Brain pericyte (primary cell): ENCODE measurements at regions not wholly inside any gene's neighbourhood (a gene's known extent, or its start where the extent isn't known, plus 50 kb on each side); places are given as distances from the start of the nearest gene placed in this dataset.
"Not testable (repeated sequence)": the region's sequence is repeated elsewhere in the genome, so short reads cannot be mapped to it uniquely, and the experiment has no call there.

Experiments used
- DNase-seq: peaks from one replicate; pipeline ENCODE4 v3.0.0-alpha.2; 2012; ENCODE audit warnings: low read depth, low spot score

GRCh38 chr5:104915226-104915625 lies 1352.6 kb upstream of the NUDT12 start:
- no peak for DNase-seq

- DNase-seq: no peak
Measured at GRCh38 chr5:104914536-104915070, 1352.0 kb upstream of the NUDT12 start.

DNA sequence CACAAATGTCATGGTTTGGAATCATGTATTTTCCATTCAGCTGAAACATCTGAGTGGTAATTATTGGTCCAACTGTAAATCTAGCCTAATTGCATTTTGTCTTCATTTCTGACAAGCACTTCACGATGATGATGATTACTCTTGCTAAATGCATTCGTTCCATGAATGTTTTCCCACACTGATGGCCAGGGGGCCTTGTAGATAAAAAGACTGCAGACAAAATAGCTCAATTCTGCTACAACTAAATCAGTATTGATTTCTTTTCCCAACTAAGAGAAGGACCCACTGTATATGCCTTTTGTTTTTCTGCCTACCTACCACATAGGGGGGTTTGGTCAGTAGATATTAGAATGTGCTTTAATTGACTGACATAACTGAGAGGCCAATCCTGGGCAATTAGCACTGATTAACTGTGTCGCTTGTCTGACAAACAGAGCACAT lies 1351.3 kb upstream of the NUDT12 start:
- DNase-seq: no peak

DNA sequence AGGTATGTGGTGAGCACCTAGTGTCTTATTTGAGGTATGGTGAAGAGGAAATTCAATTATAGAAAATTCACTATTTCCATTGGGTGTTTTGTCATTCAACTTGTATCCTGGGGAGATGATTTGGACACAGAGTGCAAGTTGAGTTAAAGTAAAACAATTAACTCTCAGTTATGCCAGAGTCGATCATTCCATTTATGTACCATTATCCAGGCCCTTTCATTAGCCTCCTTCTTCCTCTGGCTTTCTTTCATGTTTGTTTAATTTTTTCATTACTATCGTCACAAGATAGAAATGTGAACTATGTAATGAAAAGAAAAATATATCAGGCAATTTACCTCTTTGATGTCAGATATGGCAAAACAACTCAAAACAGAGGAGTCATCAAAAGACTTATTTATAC lies 1347.2 kb upstream of the NUDT12 start:
- DNase-seq: no peak

- DNase-seq: no peak
Measured at GRCh38 chr5:104904561-104904960, 1342.0 kb upstream of the NUDT12 start.

DNA sequence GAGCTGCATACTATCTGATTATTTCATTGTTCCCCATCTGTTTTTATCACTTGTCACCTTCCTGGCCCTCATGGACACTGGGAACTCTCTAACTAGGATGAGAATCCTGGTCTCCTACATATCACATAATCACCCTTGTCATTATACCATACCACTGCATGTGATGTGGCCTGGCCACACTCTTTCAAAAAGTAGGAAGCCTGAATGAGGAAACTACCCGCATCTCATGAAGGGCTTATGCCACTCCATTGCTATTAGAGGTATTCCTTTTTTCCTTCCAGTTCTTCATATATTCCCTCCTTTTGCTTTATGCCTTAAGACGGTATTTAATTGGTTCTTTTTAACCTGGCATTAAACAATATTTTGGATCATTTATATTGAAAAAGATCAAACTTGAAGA lies 1341.4 kb upstream of the NUDT12 start:
- DNase-seq: no peak

GRCh38 chr5:104891596-104891995 lies 1329.0 kb upstream of the NUDT12 start:
- DNase-seq: no peak

- no peak for DNase-seq
Measured at GRCh38 chr5:104890767-104891166, 1328.2 kb upstream of the NUDT12 start.

- DNase-seq: peak; percentile 32
Measured at GRCh38 chr5:104859437-104859836, 1296.8 kb upstream of the NUDT12 start.

- not testable (repeated sequence) for DNase-seq
Measured at GRCh38 chr5:104852099-104852498, 1289.5 kb upstream of the NUDT12 start.

DNA sequence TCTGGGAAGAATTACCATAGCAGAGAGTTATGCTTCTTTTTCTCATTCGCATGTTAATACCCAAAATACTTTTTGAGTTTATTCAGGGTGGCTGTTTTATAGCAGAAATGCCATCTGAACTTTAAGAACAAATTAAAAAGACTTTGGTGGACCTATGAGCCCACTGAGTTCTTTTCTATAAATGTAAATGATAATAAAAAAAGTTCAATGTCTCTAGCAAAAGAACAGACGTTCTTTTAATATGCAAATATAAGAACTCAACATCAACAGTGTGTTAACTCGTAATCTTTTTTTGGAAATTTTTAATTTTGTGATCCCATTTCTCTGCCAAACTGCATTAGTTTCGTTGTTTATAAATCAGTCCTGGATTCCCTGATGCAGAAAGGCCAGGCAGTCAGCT lies 1283.0 kb upstream of the NUDT12 start:
- DNase-seq: no peak

GRCh38 chr5:104843822-104844221 lies 1281.2 kb upstream of the NUDT12 start:
- no peak for DNase-seq

- DNase-seq: no peak
Measured at GRCh38 chr5:104840284-104840683, 1277.7 kb upstream of the NUDT12 start.

DNA sequence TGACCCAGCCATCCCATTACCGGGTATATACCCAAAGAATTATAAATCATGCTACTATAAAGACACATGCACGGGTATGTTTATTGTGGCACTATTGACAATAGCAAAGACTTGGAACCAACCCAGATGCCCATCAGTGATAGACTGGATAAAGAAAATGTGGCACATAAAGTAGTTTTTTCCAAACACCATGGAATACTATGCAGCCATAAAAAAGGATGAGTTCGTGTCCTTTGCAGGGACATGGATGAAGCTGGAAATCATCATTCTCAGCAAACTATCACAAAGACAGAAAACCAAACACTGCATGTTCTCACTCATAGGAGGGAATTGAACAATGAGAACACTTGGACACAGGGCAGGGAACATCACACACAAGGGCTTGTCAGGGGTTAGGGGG lies 1268.9 kb upstream of the NUDT12 start:
- DNase-seq: not testable (repeated sequence)

DNA sequence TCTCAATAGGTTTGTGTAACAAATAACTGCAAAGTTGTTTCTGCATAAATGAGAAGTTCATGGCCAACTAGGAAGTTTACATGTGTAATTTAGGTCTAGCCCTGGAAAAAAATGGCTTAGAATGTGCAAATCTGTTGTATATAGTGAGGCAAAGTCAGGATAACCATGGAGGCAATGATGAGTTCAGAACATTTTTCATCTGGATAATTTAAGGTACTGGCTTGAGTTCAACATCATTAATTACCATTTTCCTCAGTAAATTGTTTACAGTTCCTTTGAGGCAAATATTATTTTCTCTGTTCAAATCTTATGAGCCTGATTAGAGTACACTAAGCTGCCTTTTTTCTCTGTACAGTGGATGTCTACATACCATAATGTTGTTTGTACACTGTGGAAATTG lies 1259.0 kb upstream of the NUDT12 start:
- no peak for DNase-seq

DNA sequence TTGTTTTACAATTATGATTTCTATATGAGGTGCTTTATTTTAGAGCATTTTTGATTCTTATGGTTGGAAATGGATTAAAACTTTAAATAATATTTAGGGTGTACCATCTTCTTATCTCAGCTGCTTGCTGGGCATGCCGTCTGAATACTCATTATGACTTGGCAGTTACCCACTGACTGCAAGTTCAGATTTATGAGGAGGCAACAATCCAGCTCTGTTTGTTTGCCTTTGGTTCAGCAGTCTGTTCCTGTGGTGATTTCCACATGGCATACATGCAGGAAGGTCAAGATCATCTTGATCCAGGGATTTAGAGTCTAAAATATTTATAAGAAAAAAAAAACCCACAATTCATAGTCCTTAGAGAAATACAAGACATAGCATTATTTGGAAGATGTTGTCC lies 1254.5 kb upstream of the NUDT12 start:
- DNase-seq: no peak

GRCh38 chr5:104815212-104815611 lies 1252.6 kb upstream of the NUDT12 start:
- DNase-seq: no peak

- DNase-seq: no peak
Measured at GRCh38 chr5:104800440-104801048, 1238.0 kb upstream of the NUDT12 start.

DNA sequence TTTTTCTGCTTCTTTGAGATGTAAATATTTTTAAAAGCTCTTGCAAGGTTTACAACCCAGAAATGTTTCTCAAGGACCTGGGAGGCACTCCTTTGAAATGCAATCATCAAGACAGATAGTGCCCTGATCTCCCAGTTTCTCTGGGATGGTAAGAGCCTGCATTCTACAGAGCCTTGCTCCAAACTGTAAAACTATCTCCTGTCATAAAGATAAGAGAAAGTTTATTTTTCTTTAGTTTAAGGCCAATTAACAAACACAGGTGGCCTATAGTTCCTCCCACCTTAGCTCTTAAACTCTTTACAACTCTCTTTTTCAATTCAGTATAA lies 1231.1 kb upstream of the NUDT12 start:
- no peak for DNase-seq

DNA sequence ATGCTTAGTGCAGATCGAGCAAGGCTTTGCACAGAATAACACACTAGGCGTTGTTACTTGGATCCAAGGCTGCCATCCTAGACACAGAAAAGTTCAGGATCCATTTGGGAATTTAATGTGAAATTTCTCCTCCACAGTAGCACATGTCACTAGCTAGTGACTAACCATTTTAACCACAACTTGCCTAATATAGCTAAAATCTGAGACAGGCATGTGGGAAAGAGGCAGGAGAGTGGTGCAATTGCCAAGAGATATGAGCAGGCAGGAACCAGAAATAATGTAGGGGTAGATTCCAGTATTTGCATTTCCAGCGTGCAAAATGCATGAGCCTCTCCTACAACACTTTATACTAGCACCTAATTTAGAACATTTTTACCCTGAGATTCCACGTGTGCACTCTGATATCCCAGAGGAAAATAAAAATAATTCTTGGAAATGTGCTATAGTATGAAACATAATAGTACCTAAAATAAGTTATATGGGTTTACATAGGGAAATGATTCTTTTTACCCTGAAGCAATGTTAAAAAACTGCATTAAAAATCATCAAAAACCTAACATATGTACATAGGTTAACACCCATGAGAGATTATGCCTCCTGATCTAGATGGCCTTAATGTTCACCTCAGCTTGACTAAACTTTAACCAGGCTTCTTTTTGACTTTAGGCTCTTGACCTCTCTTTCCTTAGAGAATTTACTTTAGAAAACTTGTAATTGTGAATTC lies 1230.6 kb upstream of the NUDT12 start:
- DNase-seq: no peak

GRCh38 chr5:104789366-104789765 lies 1226.8 kb upstream of the NUDT12 start:
- DNase-seq: no peak

- DNase-seq: no peak
Measured at GRCh38 chr5:104785097-104785496, 1222.5 kb upstream of the NUDT12 start.

GRCh38 chr5:104774372-104774771 lies 1211.8 kb upstream of the NUDT12 start:
- no peak for DNase-seq
